Aorta (tissue), 5 donors: ENCODE measurements at regions not wholly inside any gene's neighbourhood (a gene's known extent, or its start where the extent isn't known, plus 50 kb on each side); places are given as distances from the start of the nearest gene placed in this dataset.
A peak's percentile ranks its signal among the peaks of the same experiment; 100 is the strongest.

Experiments
- ATAC-seq: fragments of 200-7000 bp; cut with Tn5 transposase; one replicate; pipeline ENCODE4 v1.9.1; 2022; ENCODE audit warnings: moderate library complexity; ENCODE audit not compliant: low FRiP score
- DNase-seq, 2 donors: peaks; one replicate each; pipeline ENCODE4 v3.0.0-alpha.2; 2020
- H3K27ac ChIP-seq, 2 donors: one replicate each; pipeline ENCODE4 v1.5.1; 2013; ENCODE audit warnings: low read length in 2 of 2, mild to moderate bottlenecking in 2 of 2, moderate library complexity in 2 of 2, control low read depth in 1 of 2, inconsistent platforms in 1 of 2, low read depth in 1 of 2
- H3K27me3 ChIP-seq, 2 donors: one replicate each; pipeline ENCODE4 v1.6.1; 2013; ENCODE audit warnings: control low read depth in 1 of 2, low read length in 1 of 2, mild to moderate bottlenecking in 1 of 2, moderate library complexity in 1 of 2; ENCODE audit not compliant: insufficient read depth in 2 of 2, control insufficient read depth in 1 of 2
- H3K36me3 ChIP-seq, 2 donors: one replicate each; pipeline ENCODE4 v1.6.1; 2013; ENCODE audit warnings: control low read depth in 1 of 2, low read length in 1 of 2, mild to moderate bottlenecking in 1 of 2; ENCODE audit not compliant: insufficient read depth in 2 of 2, control insufficient read depth in 1 of 2
- H3K4me1 ChIP-seq, 2 donors: one replicate each; pipeline ENCODE4 v1.6.1; 2013; ENCODE audit warnings: low read length in 2 of 2, control low read depth in 1 of 2, mild to moderate bottlenecking in 1 of 2, moderate library complexity in 1 of 2; ENCODE audit not compliant: insufficient read depth in 2 of 2, control insufficient read depth in 1 of 2
- H3K4me3 ChIP-seq, 2 donors: one replicate each; pipeline ENCODE4 v1.5.1; 2013; ENCODE audit warnings: low read length in 2 of 2, control low read depth in 1 of 2, mild to moderate bottlenecking in 1 of 2
- H3K9me3 ChIP-seq: one replicate; pipeline ENCODE4 v1.6.1; 2013; ENCODE audit warnings: mild to moderate bottlenecking, low read length; ENCODE audit not compliant: control insufficient read depth
- WGBS, 2 donors: extraction: QIAGEN DNeasy Blood & Tissue Kit; methylation state at CpG; one replicate each; pipeline ENCODE4 v1.1.7; 2013; 5-methylcytosine and 5-hydroxymethylcytosine counted together
- intact Hi-C, 2 donors: fragments of 100-400 bp; cut with DNase I; formaldehyde crosslinking; loops; one replicate each; pipeline versions ENCODE4 v1.14.2 to v1.15.0; 2022
- donor health status: healthy with polysubstance abuse.
- donor health status: Bipolar disorder and iron deficiency.
- donor health status: DM: no; HTN: no; CAD: no.
- donor health status: DM: no; HTN: no; CAD: no.
- donor health status: DM: yes; HTN: yes; CAD: no.

DNA sequence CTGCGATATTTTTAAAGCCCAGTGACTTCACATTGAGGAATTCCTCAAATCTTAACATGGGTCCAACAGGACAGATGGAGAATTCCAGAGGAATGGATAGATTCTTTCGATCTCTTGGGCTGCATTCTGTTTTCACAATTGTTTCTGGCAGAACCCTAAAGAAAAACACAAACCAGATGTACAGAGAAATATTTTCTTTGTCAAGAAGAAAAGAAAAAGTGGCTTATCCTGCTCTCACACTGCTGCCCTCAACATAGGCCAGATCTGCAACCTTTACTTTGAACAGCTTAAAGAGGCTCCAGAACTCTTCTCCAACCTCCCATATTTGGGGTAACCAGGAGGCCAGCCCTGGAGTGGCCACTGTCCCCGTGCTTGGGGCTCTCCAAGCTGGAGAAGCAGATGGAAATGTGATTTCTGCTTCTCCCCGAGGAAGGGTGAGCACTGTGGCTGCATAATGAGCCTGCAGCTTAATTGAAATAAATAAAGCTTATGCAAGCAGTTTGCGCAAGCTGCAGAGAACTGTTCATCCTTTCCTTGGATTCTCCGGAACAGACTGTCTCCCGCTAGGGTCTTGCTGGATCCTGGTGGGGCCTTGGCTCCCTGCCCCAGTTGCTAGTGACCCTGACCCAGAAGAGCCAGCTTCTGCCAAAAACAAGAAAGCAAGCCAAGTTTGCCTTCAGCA, 453.2 kb upstream of the PROK2 start:
- Histone ChIP-seq H3K36me3 (no peaks in the 10 kb centered on the region), H3K4me3 (no peak overlapping the region), H3K4me1 (peaks cover 0 to 5% of the 10 kb centered on the region in 2 donors), H3K27ac (no peak overlapping the region), H3K9me3 (no peaks in the 10 kb centered on the region), H3K27me3 (no peaks in the 10 kb centered on the region)
- ATAC-seq (no peak), DNase-seq (no peak)
- intact Hi-C loops, result no loop called here
- 50 to 52% methylated on average over 7 of the region's 7 CpGs for WGBS, 2 donors

- no peaks in the 10 kb centered on the region for H3K9me3 ChIP-seq
- DNase-seq, result no peak
- H3K27me3 ChIP-seq, result no peaks in the 10 kb centered on the region
- no peak for ATAC-seq
- H3K4me1 ChIP-seq, result no peaks in the 10 kb centered on the region
- no peak overlapping the region for H3K27ac ChIP-seq
- no peaks in the 10 kb centered on the region for H3K36me3 ChIP-seq
- WGBS, 2 donors, result 57 to 66% methylated on average over 2 of the region's 2 CpGs
- no peak overlapping the region for H3K4me3 ChIP-seq
- intact Hi-C loops, result no loop called here
Observed at GRCh38 chr3:72237679-72238009, 452.7 kb upstream of the PROK2 start.

DNA sequence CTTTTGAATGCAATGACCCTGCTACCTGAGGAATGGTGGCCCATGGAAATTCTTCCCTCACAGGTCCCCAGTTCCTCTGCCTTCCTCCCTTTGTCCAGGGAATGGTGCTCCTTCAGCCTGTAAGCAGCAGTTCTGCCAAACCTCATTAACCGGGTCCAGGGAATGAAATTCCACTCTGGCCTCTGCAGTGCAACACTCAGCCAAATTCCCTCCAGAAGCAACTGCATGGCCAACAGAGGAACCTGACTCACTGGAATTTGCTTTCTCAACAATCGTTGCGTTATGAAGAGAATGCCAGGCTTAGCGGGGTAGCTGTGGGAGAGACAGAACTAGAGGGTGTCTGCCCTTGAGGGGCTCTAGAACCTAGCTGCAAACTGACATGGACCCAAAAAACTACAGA, 449.4 kb upstream of the PROK2 start:
- no peak overlapping the region for H3K27ac ChIP-seq
- no peaks in the 10 kb centered on the region for H3K36me3 ChIP-seq
- intact Hi-C loops, result no loop called here
- H3K27me3 ChIP-seq, result no peaks in the 10 kb centered on the region
- H3K4me1 ChIP-seq, result no peaks in the 10 kb centered on the region
- WGBS, 2 donors, result 4 to 5% methylated on average over 4 of the region's 4 CpGs
- no peak overlapping the region for H3K4me3 ChIP-seq
- DNase-seq (peak in 1 of 2 donors; percentile 70), ATAC-seq (peak; percentile 58)
- H3K9me3 ChIP-seq, result no peaks in the 10 kb centered on the region

DNA sequence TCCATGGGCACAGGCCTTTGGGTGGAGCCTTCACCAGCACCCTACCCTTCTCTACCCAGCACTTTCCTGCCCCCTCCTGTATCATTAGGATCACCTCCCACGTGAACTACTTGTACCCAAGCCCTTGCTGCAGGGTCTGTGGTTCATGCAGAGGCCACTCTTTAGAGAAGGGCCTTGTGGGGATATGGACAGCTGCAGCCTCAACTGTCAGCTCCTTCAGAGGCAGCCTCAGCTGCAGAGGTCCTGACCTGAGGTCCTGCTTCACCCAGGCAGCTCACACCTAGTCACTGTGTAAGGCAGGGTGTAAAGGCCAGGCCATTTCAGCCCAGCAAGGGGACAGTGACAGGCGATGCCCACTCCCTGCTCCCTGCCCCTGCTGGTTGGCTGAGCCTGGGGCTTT, 448.6 kb upstream of the PROK2 start:
- WGBS, 2 donors, result 95 to 97% methylated on average over 2 of the region's 2 CpGs
- Histone ChIP-seq H3K27ac (no peak overlapping the region), H3K27me3 (no peaks in the 10 kb centered on the region), H3K4me1 (no peaks in the 10 kb centered on the region), H3K36me3 (no peaks in the 10 kb centered on the region), H3K9me3 (no peaks in the 10 kb centered on the region), H3K4me3 (no peak overlapping the region)
- ATAC-seq (peak; percentile 37), DNase-seq (no peak)
- intact Hi-C loops, result no loop called here

DNA sequence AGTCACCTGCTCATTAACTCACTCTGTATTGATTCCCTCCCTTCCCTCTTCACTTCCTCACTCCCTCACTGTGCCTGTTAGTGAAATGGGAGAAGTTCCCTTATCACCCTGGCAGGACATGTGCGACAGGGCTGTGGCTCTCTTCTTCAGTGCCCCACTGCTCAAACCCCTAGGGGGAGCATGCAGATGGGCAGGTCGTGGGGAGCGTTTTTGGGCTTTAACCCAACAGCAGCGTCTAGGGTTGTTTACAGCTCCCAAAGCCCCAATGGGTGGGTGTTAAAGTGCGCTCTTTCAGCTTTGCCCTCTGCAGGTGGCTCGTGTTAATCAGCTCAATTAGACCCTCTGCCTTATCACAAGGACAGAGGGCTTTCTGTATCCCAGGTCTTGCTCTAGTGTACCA, 447.8 kb upstream of the PROK2 start:
- intact Hi-C loops, result no loop called here
- 93 to 96% methylated on average over 6 of the region's 6 CpGs for WGBS, 2 donors

GRCh38 chr3:72232331-72232730, 447.4 kb upstream of the PROK2 start:
- Histone ChIP-seq H3K4me3 (no peak overlapping the region), H3K9me3 (no peaks in the 10 kb centered on the region), H3K4me1 (no peaks in the 10 kb centered on the region), H3K27ac (no peak overlapping the region), H3K36me3 (no peaks in the 10 kb centered on the region), H3K27me3 (no peaks in the 10 kb centered on the region)
- intact Hi-C loops, result no loop called here
- WGBS, 2 donors, result 97 to 98% methylated on average over 4 of the region's 4 CpGs
- ATAC-seq (no peak), DNase-seq (no peak)

More for the DNA sequence above, 447.8 kb upstream of the PROK2 start:
- Histone ChIP-seq H3K4me1 (no peaks in the 10 kb centered on the region), H3K36me3 (no peaks in the 10 kb centered on the region), H3K9me3 (no peaks in the 10 kb centered on the region), H3K4me3 (no peak overlapping the region), H3K27me3 (no peaks in the 10 kb centered on the region), H3K27ac (no peak overlapping the region)
- ATAC-seq, result no peak
- no peak for DNase-seq

DNA sequence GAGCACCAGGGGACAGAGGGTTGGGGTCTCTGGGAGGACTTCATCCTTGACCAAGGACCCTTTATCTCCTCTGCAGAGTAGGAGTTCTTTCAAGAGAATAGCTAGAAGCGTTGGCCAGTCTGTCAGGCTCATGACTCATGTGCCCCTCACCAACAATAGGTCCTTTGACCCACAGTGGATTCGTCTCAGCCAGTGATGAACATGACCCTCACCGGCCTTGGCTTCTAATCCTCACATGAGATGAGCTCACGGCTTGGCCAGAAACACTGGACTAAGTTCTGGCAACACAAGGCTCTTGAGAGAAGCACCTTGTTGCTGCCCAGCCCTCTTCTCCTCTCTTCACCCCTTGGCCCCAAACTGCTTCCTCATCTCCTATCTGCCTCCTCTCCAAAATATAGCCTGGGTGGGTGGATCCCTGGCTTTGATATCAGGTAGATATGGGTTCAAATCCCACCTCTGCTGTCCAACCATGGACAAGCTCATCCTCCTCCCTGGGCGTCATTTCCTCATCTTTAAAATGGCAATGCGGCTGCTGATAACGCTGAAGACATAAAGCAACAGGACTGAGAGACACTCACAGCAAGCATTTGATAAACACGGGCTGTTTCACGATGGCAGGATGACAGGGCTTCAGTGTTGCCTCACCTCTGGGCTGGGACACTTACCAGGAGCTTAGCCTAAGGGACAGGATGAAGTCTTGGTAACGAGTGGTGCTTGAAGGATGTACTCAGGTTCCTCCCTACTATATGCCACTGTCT, 446.7 kb upstream of the PROK2 start:
- Histone ChIP-seq H3K36me3 (no peaks in the 10 kb centered on the region), H3K27ac (no peak overlapping the region), H3K4me3 (no peak overlapping the region), H3K27me3 (no peaks in the 10 kb centered on the region), H3K9me3 (no peaks in the 10 kb centered on the region), H3K4me1 (no peaks in the 10 kb centered on the region)
- no peak for DNase-seq
- 61 to 73% methylated on average over 10 of the region's 10 CpGs for WGBS, 2 donors
- intact Hi-C loops, result no loop called here
- ATAC-seq, result no peak

DNA sequence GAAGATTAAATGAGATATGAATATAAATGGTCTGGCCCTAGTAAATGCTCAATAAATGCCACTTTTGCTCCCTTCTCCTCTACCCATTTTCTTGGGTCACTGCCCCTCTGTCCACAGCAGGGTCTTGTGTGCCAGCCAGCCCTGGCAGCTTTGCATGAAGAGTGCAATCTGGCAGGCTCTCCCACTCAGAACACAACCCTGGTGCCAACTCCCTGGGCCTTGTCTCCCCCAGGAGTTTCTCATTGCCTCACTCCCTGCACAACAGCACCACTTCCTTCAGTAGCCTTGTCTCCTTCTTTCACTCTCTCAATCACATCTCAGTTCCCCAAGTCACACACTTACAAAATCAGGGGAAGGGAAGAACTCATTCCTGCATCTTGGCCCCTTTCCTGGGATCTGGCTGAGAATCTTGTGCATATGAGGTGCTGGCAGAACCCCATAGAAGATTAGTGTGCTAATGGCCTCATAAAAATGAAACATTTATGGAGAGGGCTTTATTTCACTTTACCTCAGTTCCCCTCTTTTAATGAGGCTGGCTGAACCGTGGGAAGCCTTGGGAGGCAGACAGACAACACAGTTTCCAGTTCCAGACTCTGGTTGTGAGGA, 445.9 kb upstream of the PROK2 start:
- no peak for DNase-seq
- no peaks in the 10 kb centered on the region for H3K27me3 ChIP-seq
- no peaks in the 10 kb centered on the region for H3K36me3 ChIP-seq
- no peak for ATAC-seq
- no peak overlapping the region for H3K4me3 ChIP-seq
- no peaks in the 10 kb centered on the region for H3K4me1 ChIP-seq
- no peaks in the 10 kb centered on the region for H3K9me3 ChIP-seq
- intact Hi-C loops, result no loop called here
- 10 to 11% methylated on average over 1 of the region's 1 CpG for WGBS, 2 donors
- no peak overlapping the region for H3K27ac ChIP-seq

DNA sequence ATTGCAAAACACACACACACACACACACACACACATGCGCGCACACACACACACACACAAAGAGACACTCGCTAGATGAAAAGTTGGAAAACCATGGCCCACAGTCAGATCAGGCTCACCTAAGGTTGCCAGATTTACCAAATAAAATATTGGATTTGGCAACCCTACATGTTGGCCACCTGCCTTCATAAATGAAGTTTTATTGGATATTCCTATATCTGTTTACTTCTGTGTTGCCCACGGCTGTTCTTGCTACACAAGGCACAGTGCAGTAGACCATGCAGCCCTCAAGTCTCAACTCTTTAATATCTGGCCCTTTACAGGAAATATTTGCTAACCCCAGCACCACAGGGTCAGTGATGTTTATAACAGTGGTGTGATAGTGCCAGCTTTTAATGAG, 445.0 kb upstream of the PROK2 start:
- ATAC-seq (no peak), DNase-seq (no peak)
- no peak overlapping the region for H3K4me3 ChIP-seq
- WGBS, 2 donors, result 56 to 59% methylated on average over 4 of the region's 4 CpGs
- no peak overlapping the region for H3K27ac ChIP-seq
- no peaks in the 10 kb centered on the region for H3K27me3 ChIP-seq
- intact Hi-C loops, result no loop called here
- no peaks in the 10 kb centered on the region for H3K9me3 ChIP-seq
- H3K36me3 ChIP-seq, result no peaks in the 10 kb centered on the region
- H3K4me1 ChIP-seq, result no peaks in the 10 kb centered on the region
